ENCODE measurements at regions not wholly inside any gene's neighbourhood (a gene's known extent, or its start where the extent isn't known, plus 50 kb on each side); places are given as distances from the start of the nearest gene placed in this dataset.

DNA sequence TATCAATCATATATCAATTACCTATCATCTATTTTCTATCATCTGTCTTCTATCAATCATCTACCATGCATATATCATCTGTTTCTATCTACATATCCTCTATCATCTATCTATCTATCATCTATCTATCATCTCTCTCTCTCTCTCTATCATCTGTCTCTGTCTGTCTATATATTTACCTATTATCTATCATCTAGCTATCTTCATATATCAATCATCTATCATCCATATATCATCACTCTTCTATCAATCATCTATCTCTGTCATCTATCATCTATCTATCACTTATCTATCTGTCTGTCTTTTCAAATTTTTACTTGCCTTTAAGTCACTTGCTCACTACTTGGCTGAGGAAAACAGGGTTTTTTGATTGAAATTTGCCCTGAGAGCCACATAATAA, 592.3 kb downstream of the DCDC2C start:
- in situ Hi-C loops (cut with MboI; ENCODE audit: low pct_unique_long_range_greater_than_20kb, low sequenced_read_pairs, unreplicated experiment): no loop called here
- DNase-seq (ENCODE audit: low spot score): no peak
- TF ChIP-seq, protein P1, sequence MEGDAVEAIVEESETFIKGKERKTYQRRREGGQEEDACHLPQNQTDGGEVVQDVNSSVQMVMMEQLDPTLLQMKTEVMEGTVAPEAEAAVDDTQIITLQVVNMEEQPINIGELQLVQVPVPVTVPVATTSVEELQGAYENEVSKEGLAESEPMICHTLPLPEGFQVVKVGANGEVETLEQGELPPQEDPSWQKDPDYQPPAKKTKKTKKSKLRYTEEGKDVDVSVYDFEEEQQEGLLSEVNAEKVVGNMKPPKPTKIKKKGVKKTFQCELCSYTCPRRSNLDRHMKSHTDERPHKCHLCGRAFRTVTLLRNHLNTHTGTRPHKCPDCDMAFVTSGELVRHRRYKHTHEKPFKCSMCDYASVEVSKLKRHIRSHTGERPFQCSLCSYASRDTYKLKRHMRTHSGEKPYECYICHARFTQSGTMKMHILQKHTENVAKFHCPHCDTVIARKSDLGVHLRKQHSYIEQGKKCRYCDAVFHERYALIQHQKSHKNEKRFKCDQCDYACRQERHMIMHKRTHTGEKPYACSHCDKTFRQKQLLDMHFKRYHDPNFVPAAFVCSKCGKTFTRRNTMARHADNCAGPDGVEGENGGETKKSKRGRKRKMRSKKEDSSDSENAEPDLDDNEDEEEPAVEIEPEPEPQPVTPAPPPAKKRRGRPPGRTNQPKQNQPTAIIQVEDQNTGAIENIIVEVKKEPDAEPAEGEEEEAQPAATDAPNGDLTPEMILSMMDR (IDR thresholded peaks at IDR 0.05; ENCODE audit: extremely low read depth, insufficient read depth, missing control alignments): no peak

DNA sequence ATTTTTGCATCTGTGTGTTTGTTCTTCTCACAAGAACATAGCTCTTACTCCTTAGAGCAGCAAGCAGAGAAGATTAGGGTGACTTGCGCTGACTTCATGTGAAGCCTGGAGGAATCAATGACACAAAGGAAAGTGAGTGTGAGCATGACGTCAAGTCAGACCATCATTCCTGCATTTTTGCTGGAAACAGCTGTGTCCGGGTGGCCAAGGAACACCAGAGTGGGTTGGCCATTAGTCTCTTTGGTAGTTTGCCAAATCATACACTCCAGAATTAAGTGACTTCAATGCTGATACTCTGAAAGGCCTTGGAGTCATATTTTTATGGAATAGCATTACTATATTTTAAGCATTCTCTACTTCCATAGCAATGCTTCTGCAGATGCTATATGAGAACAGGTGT, 597.2 kb downstream of the DCDC2C start:
- TF ChIP-seq, protein P1 (IDR thresholded peaks at IDR 0.05; ENCODE audit: extremely low read depth, insufficient read depth, missing control alignments): no peak
- in situ Hi-C loops (cut with MboI; ENCODE audit: low pct_unique_long_range_greater_than_20kb, low sequenced_read_pairs, unreplicated experiment): no loop called here
- DNase-seq (ENCODE audit: low spot score): no peak

GRCh38 chr2:4324531-4324930, 621.2 kb downstream of the DCDC2C start:
- no peak for DNase-seq (ENCODE audit: low spot score)
- in situ Hi-C loops (cut with MboI; ENCODE audit: low pct_unique_long_range_greater_than_20kb, low sequenced_read_pairs, unreplicated experiment): no loop called here
- TF ChIP-seq, protein P1 (IDR thresholded peaks at IDR 0.05; ENCODE audit: extremely low read depth, insufficient read depth, missing control alignments): no peak

DNA sequence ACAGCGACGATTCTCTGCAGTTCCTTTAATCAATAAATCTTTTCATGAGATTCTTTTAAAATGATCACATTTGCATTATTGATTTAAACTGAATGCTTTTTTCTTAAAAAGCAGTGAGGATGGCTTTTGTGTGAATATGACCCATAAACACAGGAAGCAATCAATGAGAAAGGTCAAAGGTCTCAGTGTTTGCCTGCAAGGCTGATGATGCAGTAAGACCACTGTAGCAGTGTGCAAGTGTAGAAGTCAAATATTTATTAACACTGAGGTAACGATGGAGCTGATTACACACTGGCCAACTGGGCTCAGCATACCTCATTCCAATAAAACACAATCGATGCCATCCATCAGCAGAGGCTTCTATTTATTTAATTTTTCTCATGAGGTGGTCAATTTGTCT, 633.5 kb downstream of the DCDC2C start:
- TF ChIP-seq, protein P1 (IDR thresholded peaks at IDR 0.05; ENCODE audit: extremely low read depth, insufficient read depth, missing control alignments): no peak
- in situ Hi-C loops (cut with MboI; ENCODE audit: low pct_unique_long_range_greater_than_20kb, low sequenced_read_pairs, unreplicated experiment): no loop called here
- no peak for DNase-seq (ENCODE audit: low spot score)

GRCh38 chr2:4338345-4338744, 635.0 kb downstream of the DCDC2C start:
- no peak for DNase-seq (ENCODE audit: low spot score)
- TF ChIP-seq, protein P1 (IDR thresholded peaks at IDR 0.05; ENCODE audit: extremely low read depth, insufficient read depth, missing control alignments): no peak
- in situ Hi-C loops (cut with MboI; ENCODE audit: low pct_unique_long_range_greater_than_20kb, low sequenced_read_pairs, unreplicated experiment): no loop called here

- DNase-seq (ENCODE audit: low spot score): no peak
- in situ Hi-C loops (cut with MboI; ENCODE audit: low pct_unique_long_range_greater_than_20kb, low sequenced_read_pairs, unreplicated experiment): no loop called here
- TF ChIP-seq, protein P1 (IDR thresholded peaks at IDR 0.05; ENCODE audit: extremely low read depth, insufficient read depth, missing control alignments): no peak
These were observed 637.2 kb downstream of the DCDC2C start for GRCh38 chr2:4340536-4340935.

- no peak for DNase-seq (ENCODE audit: low spot score)
- in situ Hi-C loops (cut with MboI; ENCODE audit: low pct_unique_long_range_greater_than_20kb, low sequenced_read_pairs, unreplicated experiment): no loop called here
- TF ChIP-seq, protein P1 (IDR thresholded peaks at IDR 0.05; ENCODE audit: extremely low read depth, insufficient read depth, missing control alignments): no peak
These were observed 643.3 kb downstream of the DCDC2C start for GRCh38 chr2:4346628-4347027.
